Fibroblast of peridontal ligament (primary cell): ENCODE measurements at regions not wholly inside any gene's neighbourhood (a gene's known extent, or its start where the extent isn't known, plus 50 kb on each side); places are given as distances from the start of the nearest gene placed in this dataset.
"Not testable (repeated sequence)": the region's sequence is repeated elsewhere in the genome, so short reads cannot be mapped to it uniquely, and the experiment has no call there.

Source experiments
- DNase-seq: peaks from one replicate; pipeline ENCODE4 v3.0.0-alpha.2; 2010; ENCODE audit errors: extremely low read depth

DNA sequence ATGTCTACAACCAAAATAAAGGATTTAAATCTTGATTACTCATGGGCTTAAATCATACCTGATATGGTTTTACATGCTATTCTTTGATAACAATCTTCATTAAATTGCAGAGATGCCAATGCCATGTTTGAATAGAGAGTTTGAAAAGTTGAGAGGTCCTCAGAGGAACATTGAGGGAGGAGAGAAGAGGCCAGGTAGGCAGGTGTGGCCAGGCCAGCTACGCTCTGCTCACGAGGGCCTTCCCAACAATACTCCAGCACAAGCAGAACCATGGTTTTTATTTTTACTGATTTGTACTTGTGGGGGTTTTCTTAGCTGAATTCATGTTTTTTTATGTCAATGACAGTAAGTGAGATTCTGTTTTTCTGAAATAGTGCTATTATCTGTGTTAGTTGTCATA lies 158.1 kb upstream of the RFC3 start:
- DNase-seq: no peak

DNA sequence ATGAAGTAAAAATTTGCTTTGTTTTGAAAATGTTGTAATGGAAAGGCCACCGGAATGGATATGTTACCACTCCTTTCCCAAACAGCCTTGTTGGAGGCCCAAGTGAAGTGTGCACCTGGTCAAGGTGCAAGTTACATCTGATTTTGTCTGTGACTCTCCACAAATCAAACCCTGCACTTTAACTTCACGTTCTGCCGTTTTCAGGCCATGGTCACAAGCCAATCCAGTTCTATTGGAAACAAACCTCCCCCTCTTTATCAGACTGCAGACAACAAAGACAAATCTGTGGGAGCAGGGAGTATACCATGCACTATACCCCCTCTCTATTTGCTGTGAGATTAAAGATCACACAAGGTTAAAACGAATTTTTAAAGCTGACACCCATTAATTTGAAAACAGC lies 155.6 kb upstream of the RFC3 start:
- no peak for DNase-seq

DNA sequence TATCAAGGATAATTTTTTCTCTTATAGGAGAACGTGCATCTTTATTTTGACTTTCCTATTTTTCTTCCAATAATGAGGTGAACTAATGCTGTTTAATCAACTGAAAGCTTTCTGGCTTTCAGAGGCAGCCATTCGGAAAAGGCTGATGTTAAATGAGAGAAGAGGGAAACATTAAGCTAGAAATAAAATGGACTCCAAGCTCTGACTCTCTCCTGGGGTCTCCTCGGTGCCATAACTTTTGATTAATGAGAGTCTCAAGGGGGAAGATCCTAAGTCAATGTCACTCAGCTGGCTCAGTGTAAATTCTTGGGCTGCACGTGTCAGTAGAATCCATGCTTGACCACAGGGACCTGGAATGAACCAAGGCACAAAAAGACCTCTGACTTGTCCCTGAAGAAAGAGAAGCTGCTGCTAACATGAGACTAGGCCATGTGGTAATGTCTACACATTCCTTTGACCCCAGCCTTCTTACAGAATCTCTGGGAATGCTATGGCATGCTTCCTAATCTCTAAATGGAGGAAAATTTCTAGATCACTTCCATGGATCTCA lies 152.2 kb upstream of the RFC3 start:
- no peak for DNase-seq

DNA sequence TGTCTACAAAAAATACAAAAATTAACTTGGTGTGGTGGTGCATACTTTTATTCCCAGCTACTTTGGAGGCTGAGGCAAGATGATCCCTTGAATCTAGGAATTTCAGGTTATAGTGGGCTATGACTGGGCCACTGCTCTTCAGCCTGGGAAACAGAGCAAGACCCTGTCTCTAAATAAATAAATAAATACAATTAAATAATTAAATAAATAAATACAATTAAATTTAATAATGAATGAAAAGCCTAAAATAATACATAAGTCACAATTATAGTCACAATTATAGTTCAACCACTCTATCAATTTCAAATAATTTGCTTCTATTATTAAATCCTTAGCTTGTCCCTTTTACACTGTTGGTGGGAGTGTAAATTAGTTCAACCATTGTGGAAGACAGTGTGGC lies 146.4 kb upstream of the RFC3 start:
- no peak for DNase-seq

DNA sequence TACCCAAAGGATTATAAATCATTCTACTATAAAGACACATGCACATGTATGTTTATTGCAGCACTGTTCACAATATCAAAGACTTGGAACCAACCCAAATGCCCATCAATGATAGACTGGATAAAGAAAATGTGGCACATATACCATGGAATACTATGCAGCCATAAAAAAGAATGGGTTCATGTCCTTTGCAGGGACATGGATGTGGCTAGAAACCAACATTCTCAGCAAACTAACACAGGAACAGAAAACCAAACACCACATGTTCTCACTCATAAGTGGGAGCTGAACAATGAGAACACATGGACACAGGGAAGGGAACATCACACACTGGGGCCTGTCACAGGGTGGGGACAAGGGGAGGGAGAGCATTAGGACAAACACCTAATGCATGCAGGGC lies 145.9 kb upstream of the RFC3 start:
- not testable (repeated sequence) for DNase-seq

DNA sequence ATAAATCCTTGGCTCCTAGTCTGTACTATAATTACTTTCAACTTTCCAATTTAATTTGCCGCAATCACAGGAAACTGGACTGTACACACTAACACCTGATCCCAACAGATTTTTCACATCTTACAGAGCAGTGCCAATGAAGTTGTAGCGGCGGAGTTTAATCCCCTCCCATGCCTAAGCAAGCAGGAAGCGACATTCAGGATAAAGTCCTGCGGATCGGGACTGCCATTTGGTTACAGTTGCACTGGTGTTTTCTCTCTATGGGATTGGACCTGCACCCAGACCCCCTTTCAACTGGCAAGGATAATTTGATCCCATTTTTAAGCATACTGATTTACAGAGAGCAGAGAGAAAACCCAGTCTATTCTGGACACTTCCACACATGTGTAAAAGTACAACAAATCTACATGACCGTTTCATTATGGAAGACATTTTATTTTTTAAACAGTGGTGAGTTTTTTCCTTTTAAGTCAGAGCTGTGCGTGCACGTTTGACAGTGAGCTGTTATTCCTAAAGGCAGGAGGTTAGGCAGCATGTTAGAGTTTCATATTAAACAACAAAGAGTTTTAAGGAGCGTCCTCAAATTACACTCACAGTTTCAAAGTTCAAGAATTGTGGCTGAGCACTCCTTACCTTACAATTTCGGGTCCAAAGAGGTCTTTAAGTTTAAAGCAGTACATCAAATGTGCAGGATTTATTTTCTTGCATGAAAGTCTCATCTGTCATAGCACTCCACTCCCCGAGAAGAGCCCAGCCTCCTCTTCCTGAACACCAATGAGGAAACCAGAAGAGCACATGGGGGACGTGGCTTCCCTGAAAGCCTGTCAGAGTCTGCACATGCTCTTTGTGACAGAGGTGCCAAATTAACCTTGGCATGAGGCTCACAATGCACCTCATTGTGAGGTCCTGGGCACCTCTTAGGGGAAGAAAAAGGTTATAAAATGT lies 141.6 kb upstream of the RFC3 start:
- DNase-seq: peak; percentile 31

DNA sequence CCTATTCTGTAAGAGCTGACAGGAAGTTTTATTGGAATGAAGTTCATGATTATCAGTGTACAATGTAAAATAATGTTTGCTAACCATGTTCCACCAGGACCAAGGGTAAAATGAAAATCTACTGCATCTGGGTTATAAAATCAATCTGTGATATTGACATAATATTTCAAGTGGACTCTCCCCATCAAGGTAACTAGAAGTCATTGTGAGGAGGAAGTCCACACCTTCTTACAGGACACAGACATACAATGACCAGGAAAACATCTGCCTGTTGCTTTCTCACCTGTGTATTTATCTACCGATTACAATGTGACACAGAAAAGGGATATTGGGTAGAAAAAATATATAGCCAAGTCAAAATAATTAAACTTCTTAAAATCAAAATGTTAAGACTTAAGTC lies 140.7 kb upstream of the RFC3 start:
- no peak for DNase-seq

DNA sequence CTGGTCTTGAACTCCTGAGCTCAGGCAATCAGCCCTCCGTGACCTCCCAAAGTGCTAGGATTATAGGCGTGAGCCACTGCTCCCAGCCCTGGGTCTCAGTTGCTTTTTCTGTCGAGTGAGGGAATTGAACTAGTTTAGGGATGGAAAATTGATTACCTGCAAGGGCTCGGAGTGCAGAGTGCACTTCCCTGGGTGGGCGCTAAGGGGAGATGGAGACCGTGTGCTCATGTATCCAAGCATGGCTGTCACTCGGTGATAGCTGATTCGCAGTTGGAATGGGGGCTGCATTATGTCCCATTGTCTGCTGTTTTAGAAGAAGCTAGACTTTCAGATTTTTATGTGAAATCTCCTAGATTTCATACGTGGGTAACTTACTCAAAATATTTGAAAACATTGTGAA lies 139.9 kb upstream of the RFC3 start:
- DNase-seq: no peak

DNA sequence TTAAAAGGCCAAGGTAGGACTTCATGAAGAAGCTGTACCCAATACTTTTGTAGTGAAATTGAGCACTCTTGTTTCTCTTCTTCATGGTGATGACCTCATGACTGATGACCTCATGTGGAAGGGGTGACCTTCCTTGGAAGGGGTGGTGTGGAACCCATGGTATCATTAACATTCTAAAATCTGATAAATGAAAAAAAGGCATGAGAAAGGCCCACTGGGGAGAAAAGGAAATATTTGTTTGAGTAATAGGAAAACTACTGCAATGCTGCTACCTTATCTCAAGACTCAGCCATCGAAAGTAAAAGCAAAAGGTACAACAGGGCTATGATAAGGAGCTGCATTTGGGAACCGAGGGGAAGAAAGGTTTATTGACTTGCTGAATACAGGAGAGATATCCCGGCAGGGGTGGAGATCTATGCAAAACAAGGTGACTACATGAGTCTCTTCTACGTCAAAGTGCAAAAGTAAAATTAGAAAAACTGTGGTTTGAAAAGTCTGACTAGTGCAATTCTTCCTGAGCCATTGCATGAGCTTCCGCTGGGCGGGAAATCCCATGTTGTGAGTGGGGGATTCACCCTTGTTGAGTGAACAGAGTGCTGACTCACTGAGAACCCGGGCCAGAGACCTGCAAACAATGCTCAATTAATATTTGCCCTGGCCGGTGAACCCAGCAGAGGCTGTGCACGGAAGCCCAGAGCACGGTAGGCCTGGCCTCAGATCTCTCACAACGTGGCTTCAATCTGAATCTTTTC lies 138.9 kb upstream of the RFC3 start:
- no peak for DNase-seq

DNA sequence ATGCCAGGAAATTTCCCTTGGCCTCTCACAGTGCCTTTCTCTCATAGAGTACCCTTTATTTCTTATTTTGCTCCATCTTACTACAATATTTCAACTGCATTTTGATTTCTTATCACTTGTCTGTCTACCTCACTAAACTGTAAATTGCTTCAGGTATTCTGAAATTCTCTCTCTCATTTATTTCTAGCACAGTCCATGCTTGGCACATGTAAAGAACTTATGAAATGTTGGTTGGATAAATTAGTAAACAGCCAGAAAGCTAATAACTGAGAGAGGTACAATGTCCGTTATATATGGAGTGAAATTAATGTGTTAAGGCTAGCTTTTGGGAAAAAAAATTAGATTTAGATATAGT lies 138.3 kb upstream of the RFC3 start:
- no peak for DNase-seq

DNA sequence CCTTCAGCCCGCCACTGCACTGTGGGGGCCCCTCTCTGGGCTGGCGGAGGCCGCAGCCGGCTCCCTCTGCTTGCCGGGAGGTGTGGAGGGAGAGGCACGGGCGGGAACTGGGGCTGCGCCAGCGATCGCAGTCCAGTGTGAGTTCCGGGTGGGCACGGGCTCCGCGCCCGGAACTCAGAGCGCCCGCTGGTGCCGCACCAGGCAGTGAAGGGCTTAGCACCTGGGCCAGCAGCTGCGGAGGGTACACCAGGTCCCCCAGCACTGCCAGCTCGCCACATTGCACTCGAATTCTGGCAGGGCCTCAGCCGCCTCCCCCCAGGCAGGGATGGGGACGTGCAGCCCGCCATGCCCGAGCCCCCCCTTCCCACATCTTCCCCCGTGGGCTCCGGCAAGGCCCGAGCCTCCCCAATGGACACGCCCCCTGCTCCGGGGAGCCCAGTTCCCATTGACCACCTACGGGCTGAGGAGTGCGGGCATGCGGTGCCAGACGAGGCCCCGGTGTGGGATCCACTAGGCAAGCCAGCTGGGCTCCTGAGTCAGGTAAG lies 135.9 kb upstream of the RFC3 start:
- no peak for DNase-seq

DNA sequence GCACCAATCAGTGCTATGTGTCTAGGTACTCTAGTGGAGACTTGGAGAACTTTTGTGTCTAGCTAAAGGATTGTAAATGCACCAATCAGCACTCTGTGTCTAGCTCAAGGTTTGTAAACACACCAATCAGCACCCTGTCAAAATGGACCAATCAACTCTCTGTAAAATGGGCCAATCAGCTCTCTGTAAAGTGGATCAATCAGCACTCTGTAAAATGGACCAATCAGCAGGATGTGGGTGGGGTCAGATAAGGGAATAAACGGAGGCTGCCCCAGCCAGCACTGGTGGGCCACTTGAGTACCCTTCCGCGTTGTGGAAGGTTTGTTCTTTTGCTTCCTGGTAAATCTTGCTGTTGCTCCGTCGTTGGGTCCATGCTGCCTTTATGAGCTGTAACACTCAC lies 135.3 kb upstream of the RFC3 start:
- DNase-seq: not testable (repeated sequence)

DNA sequence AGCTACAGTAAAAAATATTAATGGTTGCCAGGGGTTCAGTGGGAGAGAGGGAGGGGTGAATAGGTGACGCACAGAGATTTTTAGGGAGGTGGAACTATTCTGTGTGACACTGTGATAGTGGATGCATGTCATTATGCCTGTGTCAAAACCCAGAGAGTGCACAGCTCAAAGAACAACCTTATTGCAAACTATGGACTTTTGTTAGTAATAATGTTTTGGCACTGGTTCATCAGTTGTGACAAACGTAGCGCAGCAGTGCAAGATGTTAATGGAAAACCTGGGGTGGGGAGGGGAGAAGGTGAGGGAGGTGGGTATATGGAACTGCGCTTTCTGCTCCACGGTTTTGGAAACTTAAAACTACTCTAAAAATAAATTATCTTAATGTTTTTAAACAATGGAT lies 134.6 kb upstream of the RFC3 start:
- DNase-seq: no peak

DNA sequence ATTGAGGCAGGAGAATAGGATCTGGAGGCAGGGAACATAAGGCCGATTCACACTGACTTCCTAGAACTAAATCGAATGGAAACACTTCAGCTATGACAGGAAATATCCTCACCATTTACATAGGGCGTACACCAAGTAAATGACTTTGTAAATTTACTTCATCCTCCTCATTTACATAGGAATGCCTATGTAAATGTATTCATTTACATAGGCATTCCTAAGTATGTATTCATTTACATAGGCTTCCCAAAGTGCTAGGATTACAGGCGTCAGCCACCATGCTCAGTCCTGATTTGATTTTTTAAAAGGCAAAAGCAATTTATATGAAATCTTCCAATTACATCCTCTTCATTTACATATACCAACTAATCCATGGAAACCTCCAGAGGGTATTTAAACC lies 133.1 kb upstream of the RFC3 start:
- no peak for DNase-seq

DNA sequence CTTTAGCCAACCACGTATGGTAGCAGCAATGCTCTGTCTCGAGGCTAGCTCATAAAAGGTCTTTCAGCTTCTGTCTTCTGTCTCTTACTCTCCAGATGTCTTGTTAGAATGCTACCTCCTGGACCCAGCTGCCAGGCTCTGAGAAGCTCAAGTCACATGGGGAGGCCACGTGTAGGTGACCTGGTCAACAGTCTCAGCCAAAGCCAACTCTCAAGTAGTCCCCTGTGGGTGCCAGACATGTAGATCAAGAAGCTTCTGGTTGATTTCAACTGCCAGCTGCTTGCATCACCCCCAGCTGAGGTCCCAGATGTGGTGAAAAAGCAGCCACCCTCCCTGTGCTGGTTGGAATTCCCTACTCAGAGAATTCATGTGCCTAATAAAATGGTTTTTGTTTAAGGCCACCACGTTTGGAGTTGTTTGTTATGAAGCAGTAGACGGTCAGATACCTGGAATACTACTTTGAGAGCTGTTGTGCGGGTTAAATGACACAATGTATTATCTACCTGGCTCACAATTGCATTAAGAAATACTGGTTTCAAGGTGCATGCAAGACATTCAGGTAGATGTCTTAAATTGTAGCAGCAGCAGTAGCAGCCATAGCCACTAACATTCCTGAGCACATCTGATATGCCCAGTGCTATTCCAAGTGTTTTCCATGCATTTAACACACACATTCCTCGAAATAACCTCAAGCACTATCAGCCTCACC lies 131.0 kb upstream of the RFC3 start:
- DNase-seq: no peak

DNA sequence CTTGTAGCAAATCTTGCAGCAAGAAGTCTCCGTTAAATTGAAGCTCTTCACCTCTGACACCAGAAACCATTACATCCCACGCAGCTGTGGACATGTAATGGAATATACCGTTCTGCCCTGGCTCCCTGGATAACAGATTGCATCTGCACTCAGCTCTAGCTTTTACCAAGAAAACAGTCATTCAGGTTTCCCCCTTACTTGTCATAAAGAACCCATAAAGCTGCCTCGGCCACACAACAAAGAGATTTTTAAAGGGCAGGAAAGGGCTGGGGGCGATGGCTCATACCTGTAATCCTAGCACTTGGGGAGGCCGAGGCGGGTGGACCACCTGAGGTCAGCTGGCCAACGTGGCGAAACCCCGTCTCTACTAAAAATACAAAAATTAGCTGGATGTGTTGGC lies 127.6 kb upstream of the RFC3 start:
- no peak for DNase-seq

DNA sequence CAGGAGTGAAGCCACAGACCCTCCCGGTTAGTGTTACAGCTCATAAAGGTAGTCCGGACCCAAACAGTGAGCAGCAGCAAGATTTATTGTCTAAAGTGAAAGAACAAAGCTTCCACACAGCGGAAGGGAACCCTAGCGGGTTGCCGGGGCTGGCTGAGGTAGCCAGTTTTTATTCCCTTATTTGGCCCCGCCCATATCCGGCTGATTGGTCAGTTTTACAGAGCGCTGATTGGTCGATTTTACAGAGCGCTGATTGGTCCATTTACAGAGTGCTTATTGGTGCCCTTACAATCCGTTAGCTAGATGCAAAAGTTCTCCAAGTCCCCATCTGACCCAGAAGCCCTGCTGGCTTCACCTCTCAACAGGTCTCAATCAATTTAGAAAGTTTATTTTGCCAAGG lies 126.0 kb upstream of the RFC3 start:
- DNase-seq: no peak

DNA sequence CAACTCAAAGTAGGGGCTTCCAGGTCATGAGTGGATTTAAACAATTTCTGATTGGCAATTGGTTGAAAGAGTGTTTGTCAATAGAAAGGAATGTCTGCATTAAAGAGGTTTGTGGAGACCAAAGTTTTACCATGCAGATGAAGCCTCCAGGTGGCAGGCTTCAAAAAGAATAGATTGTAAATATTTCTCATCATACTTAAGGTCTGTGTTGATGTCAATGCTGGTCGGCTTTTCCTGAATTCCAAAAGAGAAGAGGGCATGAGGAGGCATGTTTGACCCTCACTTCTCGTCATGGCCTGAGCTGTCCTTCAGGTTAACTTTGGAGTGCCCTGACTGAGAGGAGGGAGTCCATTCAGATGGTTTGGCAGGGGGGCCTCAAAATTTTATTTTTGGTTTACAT lies 125.4 kb upstream of the RFC3 start:
- no peak for DNase-seq

DNA sequence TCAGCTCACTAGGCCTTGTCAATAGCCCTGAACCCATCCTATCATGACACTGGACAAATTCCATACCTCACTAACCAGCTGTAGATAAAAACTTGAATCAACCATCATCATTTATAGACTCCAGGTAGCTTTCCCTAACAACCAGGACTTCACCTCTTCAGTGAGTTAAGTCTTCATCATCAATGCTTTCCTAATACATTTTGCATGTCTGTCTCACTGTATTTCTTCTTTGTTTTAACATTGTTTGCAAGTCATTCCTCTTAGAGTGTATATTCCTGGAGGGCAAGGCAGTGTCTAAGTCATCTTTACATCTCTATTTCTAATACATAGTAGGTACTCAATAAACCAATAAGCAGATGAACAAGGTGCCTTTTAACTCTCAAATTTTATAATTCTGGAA lies 123.4 kb upstream of the RFC3 start:
- no peak for DNase-seq

DNA sequence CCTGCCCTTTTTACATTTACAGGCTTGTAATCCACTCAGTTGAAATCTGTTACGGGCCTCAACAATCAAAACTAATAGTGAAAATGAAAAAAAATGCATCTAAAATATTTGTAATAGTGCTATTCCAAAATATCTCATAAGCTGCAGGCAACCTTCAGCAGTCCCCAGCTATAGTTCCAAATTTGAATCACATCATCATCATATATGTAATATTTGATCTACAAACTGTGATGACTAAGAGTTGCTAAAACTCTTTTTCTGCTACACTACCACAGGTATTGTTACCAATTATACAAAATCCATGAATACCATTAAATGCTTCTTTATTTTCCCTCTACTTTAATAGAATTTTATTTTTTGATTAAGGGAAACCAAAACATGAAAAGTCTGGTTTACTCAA lies 121.4 kb upstream of the RFC3 start:
- no peak for DNase-seq

DNA sequence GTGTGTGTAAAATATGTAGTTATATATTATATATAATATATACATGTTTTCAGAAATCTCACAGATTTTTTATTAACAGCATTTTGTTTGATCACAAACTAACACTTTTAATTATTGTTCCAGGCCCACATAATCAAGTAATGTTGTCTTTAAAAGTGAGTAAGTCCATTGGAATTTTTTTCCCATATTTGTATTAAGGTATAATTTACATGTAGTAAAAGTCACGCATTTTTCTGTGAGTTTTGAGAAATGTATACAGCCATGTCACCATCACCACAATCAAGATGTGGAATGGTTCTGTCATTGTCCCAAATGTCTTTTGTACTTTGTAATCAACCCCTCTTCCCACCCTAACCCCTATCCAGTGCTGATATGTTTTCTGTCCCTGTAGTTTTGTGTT lies 120.0 kb upstream of the RFC3 start:
- no peak for DNase-seq

DNA sequence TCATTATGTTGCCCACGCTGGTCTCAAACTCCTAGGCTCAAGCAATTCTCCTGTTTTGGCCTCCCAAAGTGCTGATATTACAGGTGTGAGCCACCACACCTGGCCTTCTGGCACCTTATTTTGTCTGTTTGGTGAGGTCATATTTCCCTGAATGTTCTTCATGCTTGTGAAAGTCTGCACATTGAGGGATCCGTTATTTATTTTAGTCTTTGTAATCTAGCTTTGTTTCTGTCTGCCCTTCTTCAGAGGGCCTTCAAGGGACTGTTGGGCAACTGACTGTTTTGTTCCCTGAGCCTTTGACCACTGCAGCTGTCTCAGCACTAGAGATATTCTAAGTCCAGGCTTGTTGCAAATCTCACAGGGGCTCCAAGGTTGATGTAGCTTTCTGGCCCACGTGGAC lies 110.5 kb upstream of the RFC3 start:
- no peak for DNase-seq
